ENCODE measurements at regions not wholly inside any gene's neighbourhood (a gene's known extent, or its start where the extent isn't known, plus 50 kb on each side); places are given as distances from the start of the nearest gene placed in this dataset.
A peak's percentile ranks its signal among the peaks of the same experiment; 100 is the strongest.

DNA sequence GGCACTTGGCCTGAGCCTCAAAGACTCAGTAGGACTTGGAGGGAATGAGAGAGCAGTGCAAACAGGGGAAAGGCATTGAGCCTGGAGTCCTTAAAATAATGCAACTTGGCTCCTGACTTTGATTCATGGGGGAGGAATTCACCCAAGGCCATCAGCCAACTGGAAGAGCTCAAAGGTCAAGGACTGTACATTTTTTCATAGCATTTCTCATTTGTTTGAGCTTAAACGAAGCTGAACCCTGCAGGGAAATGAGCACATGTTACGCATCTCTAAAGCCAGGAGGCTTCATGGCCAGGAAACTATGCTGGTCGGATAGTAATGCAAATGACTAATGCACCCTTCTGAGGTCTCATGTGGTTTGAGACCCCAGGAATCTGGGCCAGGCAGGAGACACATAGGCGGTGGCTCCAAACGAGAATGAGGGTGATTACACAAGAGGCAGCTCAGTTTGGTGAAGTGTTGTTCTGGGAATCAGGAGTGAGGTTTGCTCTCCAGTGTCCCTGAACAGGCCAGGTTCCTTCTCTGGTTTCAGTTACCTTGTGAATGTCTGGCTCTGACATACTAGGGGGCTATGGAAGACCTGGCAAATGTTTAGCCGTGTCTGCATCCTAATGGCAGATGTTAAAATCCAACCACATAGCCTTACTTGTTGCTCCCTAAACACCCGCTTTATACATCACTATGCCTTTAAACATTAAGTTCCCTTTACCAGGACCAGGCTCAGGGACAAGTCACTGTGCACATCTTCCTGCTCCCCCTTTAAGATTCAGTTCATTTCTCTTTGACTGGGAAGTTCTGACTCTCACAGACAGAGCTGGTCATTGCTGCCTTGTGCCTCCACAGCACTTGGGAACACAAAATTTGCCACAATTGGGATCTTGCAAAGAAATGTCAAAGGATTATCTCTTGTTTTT lies 503.9 kb upstream of the USP24 start:
- no CpG with 5 or more reads among the region's 7 CpGs for WGBS (ENCODE audit: extremely low coverage, insufficient read length, low lambda C conversion rate)
- no peak overlapping the region for H3K4ac ChIP-seq (ENCODE audit: low read depth, low read length)
- no peaks in the 10 kb centered on the region for H3K9me3 ChIP-seq (ENCODE audit: control insufficient read depth, low read depth, low read length)
- Mint-ChIP-seq H3K27me3 (ENCODE audit: low read depth) (peaks cover 4% of the 10 kb centered on the region; the same call in 1 of the 2 replicates), H3K27ac (peak overlapping the region; percentile 7 to 74 (median 68); a peak in 4 of 7 replicates), H3K36me3 (ENCODE audit: insufficient read depth in 1 of 3, low read depth in 3 of 3) (no peaks in the 10 kb centered on the region), H3K4me3 (peak overlapping the region in 1 of 2 experiments; percentile 16; a peak in 2 of 5 replicates), H3K9me3 (no peaks in the 10 kb centered on the region), H3K4me1 (peaks cover 30 to 33% of the 10 kb centered on the region in 2 experiments)
- no peak overlapping the region for H4K91ac ChIP-seq (ENCODE audit: insufficient read length, low read depth, low read length)
- H3K23me2 ChIP-seq (ENCODE audit: insufficient read length, low read depth, low read length, poor library complexity, severe bottlenecking), result no peaks in the 10 kb centered on the region
- no peak overlapping the region for H4K5ac ChIP-seq (ENCODE audit: insufficient read length, low read depth, low read length)
- TF ChIP-seq, protein P1, sequence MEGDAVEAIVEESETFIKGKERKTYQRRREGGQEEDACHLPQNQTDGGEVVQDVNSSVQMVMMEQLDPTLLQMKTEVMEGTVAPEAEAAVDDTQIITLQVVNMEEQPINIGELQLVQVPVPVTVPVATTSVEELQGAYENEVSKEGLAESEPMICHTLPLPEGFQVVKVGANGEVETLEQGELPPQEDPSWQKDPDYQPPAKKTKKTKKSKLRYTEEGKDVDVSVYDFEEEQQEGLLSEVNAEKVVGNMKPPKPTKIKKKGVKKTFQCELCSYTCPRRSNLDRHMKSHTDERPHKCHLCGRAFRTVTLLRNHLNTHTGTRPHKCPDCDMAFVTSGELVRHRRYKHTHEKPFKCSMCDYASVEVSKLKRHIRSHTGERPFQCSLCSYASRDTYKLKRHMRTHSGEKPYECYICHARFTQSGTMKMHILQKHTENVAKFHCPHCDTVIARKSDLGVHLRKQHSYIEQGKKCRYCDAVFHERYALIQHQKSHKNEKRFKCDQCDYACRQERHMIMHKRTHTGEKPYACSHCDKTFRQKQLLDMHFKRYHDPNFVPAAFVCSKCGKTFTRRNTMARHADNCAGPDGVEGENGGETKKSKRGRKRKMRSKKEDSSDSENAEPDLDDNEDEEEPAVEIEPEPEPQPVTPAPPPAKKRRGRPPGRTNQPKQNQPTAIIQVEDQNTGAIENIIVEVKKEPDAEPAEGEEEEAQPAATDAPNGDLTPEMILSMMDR (conservative IDR thresholded peaks at IDR 0.05), result no peak
- no peak overlapping the region for H3K56ac ChIP-seq (ENCODE audit: insufficient read length, low read depth, low read length)
- no peak overlapping the region for H2BK5ac ChIP-seq (ENCODE audit: insufficient read length, low read length)
- no peak overlapping the region for H3K18ac ChIP-seq (ENCODE audit: insufficient read length, low read depth, low read length)
- no peak overlapping the region for H2AFZ ChIP-seq (ENCODE audit: low read length)
- no peak overlapping the region for H3K9ac ChIP-seq (ENCODE audit: extremely low read depth, insufficient read length, low read length)
- no peaks in the 10 kb centered on the region for H4K20me1 ChIP-seq (ENCODE audit: control insufficient read depth, insufficient read depth, insufficient read length)
- no peaks in the 10 kb centered on the region for H3K79me1 ChIP-seq (ENCODE audit: insufficient read depth, low read depth, low read length, poor library complexity, severe bottlenecking)
- no peak overlapping the region for H3K23ac ChIP-seq (ENCODE audit: insufficient read length, low read depth, low read length)
- no peaks in the 10 kb centered on the region for H3K27me3 ChIP-seq (ENCODE audit: insufficient read depth, low read length)
- H2BK12ac ChIP-seq (ENCODE audit: insufficient read length, low read depth, low read length), result no peak overlapping the region
- no peak overlapping the region for H3K14ac ChIP-seq (ENCODE audit: insufficient read depth, low read length)
- H4K8ac ChIP-seq (replicated peaks; ENCODE audit: insufficient read length, low read depth, low read length), result no peak overlapping the region
- no peak overlapping the region for H2BK15ac ChIP-seq (ENCODE audit: low read depth, low read length)
- H3K4me1 ChIP-seq (ENCODE audit: insufficient read depth, low read length), result peaks cover 8% of the 10 kb centered on the region; the same call in 1 of the 2 replicates
- H2BK120ac ChIP-seq (ENCODE audit: low read depth, low read length, poor library complexity, severe bottlenecking), result no peak overlapping the region
- H2BK20ac ChIP-seq (ENCODE audit: low read depth, low read length, poor library complexity, severe bottlenecking), result no peak overlapping the region
- no peak overlapping the region for H3K4me2 ChIP-seq (ENCODE audit: insufficient read depth, insufficient read length, low read length)
- no peak overlapping the region for H2AK5ac ChIP-seq (ENCODE audit: insufficient read length, low read length)
- no peaks in the 10 kb centered on the region for H3K79me2 ChIP-seq (ENCODE audit: insufficient read depth, low read length)
- H3T11ph ChIP-seq (ENCODE audit: low read length), result no peak overlapping the region
- H3K27ac ChIP-seq (ENCODE audit: insufficient read length, low read depth, low read length), result no peak overlapping the region
- peak; percentile 28 for DNase-seq

All from H9 (cell line).